GM04504 (cell line): ENCODE measurements at regions not wholly inside any gene's neighbourhood (a gene's known extent, or its start where the extent isn't known, plus 50 kb on each side); places are given as distances from the start of the nearest gene placed in this dataset.
"Not testable (repeated sequence)": the region's sequence is repeated elsewhere in the genome, so short reads cannot be mapped to it uniquely, and the experiment has no call there.

Source experiments
- DNase-seq: peaks from one replicate; pipeline ENCODE4 v3.0.0-alpha.2; 2012; ENCODE audit warnings: low read depth

DNA sequence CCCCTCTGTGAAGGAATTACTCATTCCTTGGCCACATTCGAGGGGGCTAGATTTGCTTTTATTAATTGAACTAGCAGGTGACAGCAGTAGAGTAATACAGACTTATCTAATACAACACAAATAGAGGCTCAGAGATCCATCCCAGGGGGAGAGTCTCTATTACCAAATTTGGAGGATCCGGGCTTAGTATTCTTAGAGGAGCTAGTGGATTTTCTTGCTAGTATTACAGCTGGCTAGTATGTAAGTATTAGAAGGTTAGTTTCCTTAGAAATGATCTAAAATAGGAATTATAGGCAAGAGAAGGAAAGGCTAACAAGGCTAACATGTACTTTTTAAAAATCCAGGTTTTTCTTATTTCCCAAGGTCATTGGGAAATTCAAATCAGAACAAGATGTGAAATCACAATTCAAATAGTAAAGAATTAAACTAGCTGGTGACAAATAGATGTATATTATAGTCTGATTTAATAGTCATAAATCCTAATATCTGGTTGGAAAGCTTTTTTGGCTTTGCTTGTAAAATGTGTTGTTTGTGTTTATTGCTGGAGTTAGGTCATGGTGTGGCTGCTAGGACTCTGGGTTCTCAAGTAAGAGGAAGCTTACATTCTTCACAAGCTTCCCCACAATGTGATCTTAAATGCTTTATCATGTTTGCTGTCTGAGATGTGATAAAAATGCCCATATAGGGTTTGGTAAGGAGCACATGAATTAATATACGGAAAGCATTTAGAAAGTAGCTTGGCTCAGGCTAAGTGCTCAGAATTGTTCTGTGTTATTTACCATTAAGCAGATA, 160.4 kb upstream of the MPDZ start:
- DNase-seq = no peak

DNA sequence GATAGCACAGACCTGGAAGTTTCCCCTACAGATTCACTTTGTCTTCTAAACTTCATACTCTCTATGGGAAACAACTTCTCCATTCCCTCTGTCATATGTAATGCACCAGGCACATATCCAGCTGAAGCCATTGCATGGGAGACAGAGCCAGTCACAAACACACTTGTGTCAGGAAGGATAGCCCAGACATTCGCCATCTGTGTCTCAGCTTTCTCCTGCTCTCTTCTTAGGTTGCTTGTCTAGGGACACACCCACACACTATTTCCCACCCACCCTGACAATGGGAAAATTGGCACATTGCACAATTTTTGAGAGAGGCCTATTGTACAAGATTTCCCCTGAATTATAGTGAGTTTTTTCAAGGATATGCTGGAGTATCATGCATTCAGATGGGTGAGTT, 158.4 kb upstream of the MPDZ start:
- DNase-seq = no peak

DNA sequence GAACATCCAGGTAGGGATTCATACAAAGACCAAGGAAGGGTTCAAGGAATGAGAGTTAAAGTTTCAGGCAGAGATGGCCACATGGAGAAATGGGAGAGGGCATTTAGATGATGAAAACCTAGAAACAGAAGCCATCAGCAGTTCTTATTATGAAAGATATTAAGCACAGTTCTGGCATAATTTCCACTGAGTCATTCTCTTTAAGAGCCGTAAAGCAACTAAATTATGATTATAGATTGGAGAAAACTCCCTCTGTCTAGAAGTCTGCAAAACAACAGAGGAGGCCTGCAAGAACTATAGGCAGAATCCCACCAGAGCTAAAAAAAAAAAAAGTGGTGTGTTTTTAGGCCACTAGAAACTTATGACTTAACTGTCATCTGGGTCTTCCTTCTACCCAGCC, 157.1 kb upstream of the MPDZ start:
- DNase-seq = no peak

DNA sequence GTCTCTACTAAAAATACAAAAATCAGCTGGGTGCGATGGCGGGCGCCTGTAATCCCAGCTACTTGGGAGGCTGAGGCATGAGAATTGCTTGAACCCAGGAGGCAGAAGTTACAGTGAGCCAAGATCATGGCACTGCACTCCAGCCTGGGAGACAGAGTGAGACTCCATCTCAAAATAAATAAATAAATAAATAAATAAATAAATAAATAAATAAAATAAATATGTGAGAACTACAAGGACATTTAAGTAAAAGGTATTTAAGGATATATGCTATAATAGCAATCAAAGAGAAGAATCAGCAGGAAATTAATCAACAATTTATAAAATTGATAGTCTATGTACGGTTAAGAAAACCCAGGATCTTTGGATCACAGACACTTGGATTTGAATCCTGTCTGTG, 154.0 kb upstream of the MPDZ start:
- DNase-seq = not testable (repeated sequence)

DNA sequence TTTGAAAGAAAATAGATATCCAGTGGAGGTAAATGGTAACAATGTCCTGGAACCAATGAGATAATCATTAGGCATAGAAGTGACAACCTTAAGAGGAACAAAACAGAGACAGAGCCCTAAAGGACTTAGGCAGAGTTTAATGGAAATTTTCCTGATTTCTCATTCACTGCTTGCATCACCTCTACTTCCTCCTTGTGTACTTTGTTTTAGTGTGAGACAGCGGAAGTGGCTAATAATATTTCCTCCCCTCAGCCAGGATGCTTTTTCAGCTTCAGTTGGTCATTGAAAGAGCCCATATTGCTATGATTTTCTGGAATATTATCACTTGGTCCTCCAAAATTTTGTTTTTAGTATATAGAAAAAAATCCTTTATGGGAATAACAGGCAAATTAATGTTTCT, 153.4 kb upstream of the MPDZ start:
- DNase-seq = no peak

DNA sequence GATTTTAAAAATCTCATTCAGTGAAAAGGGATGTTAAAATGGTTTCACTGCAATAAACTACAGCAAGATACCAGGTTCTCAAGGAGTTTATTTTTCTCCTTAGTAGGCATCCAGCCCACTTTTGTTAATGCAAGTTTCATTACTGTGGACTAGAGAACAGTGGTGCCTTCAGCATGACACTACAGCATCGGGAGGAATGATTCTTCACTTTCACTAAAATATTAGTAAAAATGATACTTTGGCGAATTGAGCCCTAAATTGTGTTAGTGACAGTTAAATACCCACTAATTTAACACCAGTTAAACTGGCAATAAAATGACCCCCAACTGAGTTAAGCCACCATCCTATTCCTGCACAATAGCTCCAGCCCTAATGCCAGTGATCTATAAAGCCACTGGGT, 152.2 kb upstream of the MPDZ start:
- DNase-seq = no peak

DNA sequence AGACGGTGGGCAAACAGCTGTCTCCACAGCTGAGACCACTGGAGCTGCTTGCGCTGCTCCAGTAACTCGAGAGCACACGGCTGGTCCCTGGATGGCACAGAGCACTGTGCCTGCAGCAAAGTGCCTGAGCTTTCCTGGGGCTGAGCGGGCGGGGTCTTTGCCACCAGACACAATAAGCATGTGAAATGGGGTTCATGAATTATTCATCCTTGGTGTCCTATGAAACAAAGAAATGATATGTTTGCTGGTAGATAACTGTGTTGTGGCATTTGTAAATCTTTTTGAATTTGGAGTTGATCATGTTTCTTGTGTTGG, 151.7 kb upstream of the MPDZ start:
- no peak for DNase-seq

DNA sequence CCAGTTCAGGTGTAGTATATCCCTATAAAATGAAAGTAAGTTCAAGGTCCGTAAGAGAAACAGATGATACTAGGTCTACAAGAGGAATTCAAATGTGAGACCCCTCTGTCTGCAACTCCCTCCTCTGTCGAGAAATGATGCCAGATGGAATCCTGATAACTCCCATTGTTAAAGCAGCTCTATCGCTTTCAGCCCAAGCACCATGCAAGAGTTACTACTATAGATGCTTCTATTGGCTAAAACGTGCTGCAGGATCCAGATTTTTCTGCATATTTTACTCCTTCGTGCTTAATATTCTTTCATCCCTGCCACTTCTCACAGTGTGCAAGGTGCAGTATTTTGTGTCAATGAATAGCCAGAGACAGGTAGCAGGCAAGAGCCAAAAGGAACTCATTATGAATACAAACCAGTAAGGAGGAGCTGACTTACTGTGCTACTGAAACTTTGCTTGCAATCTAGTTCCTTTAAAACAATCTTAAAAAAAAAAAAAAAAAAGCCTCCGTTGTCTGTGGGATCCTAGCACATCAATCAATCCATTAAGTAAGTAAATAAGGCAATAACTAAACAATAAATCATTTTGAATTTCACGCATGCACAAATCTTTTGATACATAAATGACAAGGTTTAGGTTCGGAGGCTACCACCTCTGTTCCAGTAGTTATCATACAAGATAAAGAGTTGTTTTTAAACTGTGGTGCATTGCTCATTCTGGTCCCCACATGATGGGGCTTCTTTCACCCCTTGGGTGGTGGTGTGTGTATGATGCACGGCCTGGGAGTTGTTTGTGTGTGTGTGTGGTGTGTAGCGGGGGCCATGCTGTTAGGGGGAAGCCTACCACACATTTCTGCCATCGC, 151.1 kb upstream of the MPDZ start:
- DNase-seq = no peak

DNA sequence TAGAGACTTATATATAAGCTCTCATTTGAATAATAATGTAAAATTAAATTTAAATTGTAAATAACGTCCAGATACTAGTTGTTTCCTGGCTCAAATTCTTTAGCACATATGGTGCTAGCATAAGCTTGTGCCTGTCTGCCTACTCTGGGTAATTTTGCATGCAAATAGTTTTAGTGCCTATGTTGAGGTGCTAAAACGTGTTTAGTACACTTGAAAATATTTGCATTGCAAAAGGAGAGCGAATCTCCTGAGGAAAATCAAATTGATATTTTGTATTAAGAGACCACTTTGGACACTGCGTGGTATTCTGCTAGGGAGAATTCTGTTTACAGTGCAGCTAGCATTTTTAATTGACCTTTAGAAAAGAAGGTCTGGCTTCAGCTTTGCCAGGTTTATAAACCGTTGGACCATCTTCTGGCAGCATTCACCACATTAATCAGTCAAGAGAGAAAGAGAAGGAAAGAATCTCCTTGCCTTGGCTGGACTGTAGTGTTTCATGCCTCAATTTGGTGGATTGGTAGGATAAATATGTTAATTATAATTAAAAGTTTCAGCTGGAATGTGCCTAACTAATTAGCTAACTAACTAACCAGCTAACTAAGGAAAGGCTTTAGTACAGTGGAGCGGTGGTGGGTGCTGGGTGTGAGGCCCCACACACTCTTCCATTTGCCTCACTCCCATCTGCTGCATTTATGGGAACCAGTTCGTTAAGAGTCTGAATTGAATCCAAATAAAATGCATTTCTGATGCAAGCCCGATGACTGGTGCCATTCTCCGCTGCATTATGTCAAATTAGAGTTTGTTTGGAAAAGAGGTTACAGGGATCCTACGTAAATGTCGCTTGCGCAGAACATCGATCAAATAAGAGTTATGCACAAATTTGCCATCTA, 150.1 kb upstream of the MPDZ start:
- no peak for DNase-seq

DNA sequence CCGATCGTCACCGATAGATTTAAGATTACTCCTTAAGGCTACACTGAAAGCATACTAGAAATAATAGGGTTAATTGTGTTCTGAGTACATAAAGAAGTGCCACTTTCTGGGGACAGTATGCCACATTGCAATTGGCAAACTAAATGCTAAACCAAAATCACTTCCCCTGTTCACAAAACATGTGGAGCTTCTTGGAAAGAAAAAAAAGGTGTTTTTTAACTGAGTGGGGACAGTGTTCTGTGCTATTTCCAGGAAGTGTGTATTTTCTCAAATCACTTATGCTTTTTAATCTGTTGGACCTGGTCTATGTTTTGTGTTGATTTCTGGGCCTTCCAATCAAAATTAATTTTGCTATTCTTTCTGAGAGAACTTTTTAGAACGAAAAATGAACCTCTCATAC, 149.3 kb upstream of the MPDZ start:
- no peak for DNase-seq

DNA sequence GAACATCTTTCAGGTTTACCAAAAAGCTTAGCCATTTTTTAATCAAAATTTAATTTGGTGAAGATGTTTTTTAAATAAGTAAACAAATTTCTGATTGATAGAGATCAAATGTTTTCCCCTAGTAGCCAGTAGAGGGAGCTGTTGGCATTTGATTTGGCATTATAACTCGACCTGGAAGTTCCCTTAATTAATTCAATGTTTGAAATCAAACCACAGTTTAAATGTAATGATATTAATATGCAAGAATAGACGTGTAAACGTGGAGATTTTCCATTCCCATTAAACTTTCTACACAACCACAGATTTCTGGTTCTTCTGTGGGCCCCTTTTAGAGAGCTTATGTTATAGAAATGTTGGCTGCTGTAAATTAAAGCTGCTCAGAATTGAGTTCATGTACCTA, 148.1 kb upstream of the MPDZ start:
- DNase-seq = peak; percentile 5

DNA sequence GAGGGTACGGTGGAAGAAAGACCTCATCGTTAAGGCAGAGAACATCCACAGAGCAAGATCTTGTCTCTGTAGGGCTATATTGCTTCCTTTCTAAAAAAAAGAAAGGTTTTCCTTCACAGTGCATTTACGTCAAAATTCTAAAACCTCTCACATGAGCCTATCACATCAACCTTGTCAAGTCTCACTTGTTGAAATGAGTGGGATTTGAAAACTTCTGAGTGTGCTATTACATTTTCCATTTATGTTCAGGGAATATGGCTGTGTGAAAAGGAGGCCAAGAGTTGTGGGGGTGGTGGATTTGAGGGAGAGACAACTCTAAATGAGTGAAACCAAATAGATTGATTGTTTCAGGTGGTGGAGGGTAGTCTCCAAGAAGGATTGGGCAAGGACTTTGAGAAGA, 147.1 kb upstream of the MPDZ start:
- no peak for DNase-seq

DNA sequence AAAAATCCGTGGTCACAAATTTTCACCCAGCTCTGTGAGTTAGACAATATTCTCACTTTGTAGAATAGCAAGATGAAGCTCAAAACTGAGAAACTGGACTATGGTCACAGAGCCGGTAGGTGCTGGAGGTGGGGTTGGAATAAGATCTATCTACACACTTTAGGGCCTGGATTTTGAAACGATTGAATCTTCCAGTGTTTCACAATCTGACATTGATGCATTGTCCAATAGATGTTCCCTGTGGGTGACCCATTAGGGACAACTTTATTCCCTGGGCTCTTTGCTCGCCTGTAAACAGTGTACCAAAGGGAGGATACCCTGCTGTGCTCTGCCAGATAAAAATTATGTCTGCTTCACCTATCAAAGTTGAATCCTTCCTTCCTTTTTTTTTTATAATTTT, 145.4 kb upstream of the MPDZ start:
- no peak for DNase-seq

DNA sequence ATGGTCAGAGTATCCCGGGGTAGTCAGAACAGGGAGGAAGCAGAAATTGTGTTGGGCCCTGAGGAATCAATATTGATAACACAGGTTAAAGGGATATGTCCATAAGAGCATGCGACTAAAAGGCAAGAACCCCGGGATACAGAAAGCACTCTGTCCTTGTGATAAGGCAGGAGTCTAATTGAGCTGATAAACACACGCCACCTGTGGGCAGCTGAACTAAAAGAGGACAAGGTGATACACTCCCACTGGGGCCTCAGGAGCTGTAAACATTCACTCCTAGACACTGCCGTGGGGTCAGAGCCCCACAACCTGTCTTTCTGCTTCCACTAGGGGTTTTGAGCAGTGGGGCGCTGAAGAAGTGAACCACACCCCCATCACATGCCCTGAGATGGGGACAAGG, 144.7 kb upstream of the MPDZ start:
- no peak for DNase-seq

DNA sequence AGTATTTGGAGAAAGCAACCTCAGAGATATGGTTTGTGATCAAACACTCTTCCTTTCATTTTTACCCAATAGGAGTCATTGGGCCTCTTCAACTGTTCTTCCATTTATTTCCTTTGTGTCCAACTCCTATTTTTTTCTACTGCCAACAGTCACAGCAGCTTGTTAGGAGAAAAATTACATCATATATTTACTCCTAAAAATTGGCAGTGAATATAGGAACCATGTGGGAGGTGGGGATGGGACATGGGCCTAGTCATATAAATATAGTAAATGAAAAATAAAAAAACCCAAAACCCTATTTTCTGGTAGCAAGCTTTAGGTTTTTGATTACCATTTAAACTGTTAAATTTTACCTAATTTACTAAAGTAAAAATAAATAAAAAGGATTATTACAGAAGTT, 134.9 kb upstream of the MPDZ start:
- DNase-seq = no peak

DNA sequence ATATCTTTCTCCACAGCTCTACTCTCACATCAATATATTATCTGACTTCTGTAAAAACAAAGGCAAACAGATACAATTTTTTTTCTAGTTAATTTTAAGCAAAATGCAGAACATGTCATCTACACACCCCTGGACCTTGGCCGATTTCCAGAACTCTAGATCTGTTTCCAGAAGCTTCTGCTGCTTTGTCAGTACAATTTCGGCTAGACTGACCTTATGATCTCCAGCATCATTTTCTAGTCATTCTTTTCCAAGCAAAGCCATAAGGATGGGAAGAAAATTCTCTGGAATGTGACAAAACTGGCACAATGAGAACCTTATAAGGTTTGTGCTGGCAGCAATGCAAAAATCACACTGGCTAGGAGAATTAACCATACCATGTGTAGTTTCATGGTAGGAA, 132.8 kb upstream of the MPDZ start:
- DNase-seq = no peak

DNA sequence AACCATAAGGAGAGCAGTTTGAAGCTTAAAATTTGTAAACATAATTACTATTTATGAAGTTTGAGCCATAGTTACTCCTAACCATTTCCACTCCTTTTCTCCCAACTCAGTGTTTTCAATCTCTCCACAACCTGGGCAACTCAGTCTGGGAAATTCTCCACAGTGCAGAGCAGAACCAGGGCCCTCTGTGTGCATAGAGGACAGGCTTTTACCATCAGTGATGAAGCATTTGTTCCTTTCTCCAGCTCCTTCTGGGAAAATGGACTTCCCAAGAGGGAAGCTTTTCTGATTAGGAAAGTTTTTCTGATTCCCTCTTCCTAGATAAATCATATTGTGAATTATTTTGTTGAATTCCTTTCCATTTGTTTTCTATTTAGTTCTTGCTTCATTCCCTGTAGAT, 132.3 kb upstream of the MPDZ start:
- DNase-seq = no peak

DNA sequence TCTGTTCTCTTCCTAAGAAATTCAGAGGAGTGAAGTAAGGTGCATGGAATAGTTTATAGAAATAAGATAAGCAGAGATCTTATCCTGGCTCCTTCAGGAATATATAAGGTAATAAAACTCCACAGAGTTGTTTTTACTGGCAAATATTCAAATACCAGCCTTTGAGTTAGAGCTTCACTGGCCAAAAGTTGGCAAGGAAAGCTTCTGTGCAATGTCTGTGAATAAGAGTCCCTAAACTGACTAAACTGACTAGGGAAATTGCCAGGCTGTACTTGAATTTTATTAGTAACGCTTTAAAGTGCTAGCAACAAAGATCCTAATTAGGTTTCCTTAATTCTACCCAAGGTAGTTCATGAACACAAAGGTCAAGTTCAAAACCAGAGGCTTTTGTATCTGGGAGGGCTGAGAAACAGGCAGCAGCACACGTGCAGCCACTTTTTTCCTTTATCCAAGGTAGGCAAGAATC, 131.1 kb upstream of the MPDZ start:
- no peak for DNase-seq

DNA sequence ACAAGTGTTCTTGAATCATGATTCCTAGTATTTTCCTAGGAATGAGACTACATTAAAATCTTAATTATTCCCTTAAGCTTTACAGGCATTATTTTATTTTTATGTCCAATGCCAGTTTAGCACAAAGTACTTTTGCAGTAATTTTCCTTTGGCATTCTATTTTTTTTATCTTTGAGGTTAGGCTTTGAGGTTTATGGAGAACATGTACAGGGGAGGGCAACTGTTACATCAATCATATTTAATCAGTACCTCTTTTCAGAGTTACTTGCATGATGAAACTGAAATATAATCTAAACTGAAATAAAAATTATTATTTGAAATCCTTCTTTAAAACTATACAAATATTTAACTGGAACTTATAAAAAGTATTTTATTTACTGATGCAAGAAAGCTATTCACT, 118.2 kb upstream of the MPDZ start:
- no peak for DNase-seq

DNA sequence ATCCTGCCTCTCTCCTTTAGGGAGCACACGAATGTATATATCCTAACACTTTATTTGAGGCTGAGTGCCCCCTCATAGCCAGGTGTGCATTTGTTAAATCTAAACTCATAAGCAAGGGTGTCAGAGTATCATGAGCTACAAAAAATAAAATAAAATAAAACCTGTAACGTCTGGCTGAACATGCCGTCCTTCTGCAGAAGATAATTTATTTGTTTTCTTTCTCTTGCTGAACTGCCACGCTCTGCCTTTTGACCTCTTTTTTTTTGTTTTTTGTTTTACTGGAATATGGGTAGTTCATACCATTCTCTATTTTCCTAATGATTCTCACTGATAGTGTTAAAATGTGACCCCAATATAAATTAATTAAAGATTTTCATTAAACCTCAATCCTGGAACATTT, 117.7 kb upstream of the MPDZ start:
- no peak for DNase-seq

DNA sequence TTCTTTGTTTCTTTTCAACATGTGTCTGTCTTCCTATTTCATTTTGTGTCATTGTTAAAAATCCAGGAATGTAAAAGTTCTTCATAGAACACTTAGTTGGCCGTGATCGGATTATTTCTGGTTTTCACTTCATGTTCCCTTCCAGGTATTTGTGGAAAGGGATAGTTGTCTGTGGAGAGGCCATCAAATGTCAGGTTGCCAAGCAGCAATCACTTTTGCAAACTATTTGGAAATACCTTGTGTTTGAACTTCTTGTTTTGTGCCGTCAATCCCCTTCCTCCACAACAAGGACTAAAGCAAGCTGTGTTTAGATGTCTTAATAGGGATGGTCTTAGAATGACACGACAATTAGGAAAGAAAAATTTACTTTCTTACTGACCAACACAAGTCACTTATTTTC, 116.9 kb upstream of the MPDZ start:
- DNase-seq = no peak

DNA sequence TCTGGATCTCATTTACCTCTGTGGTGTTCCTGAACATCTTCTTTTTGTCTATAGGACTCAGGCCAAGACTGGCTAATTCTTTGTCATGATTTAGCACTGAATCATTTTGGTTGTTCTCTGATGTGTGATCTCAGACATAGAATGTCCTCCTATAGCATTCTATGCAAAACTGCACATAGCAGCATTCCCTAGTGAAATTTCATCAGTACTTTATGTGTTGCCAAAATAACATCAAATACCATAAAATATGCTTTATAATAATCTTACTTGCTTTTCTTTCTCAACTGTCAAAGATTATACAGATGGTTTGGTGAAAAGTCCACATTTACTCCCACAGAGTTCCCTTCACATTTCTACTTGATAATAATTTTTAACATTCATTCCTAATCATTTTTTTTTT, 115.7 kb upstream of the MPDZ start:
- no peak for DNase-seq

DNA sequence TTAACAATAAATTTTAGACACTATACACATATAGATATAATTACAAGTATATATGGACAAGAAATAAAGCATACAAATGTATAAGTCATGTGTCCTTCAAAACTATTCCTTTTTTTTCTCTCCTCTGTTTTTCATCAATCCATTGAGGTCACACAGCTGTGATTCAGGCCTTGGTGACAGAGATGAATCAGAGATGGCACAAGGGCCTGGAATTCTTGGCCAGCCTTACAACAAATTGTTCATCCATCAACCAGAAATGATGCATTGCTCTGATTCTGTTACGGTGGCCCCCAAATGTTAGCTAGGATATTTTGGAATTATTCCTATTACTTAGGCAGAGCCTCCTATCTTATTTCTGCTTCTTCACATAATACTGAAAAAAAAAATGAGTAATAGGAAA, 108.7 kb upstream of the MPDZ start:
- DNase-seq = peak; percentile 31
